HUDEP-2 (cell line): ENCODE measurements at regions not wholly inside any gene's neighbourhood (a gene's known extent, or its start where the extent isn't known, plus 50 kb on each side); places are given as distances from the start of the nearest gene placed in this dataset.

Source experiments
- DNase-seq, 76 experiments: peaks; one replicate each; lab custom pipeline; 2025; ENCODE audit not compliant: unreplicated experiment in 76 of 76; lab: John Stamatoyannopoulos, UW

- DNase-seq, result no peak
Measured at GRCh38 chr3:14590569-14590968, 50.4 kb upstream of the GRIP2 start.

DNA sequence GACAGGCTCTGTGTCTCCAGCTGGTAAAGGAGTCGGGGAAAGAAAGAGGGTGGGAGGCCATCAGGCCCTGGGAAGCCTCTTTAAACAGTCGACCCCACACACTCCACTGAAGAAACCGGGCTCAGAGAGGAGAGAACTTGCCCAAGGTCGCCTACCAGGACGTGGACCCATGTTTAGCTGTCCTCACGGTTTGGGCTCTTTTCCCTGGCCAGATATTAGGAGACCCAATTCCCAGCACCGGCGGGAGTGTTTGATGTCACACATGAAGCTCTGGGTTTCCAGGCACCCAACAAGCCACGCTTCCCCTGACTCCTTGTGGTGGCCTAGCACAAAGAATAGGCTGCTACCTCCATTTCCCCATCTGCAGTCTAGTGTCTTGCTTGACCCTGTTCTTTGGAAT lies 52.2 kb upstream of the GRIP2 start:
- no peak for DNase-seq

GRCh38 chr3:14592836-14593235 lies 52.7 kb upstream of the GRIP2 start:
- no peak for DNase-seq

GRCh38 chr3:14594234-14594633 lies 54.1 kb upstream of the GRIP2 start:
- no peak for DNase-seq

- no peak for DNase-seq
Measured at GRCh38 chr3:14595561-14595960, 55.4 kb upstream of the GRIP2 start.

GRCh38 chr3:14597266-14597665 lies 54.3 kb upstream of the CCDC174 start:
- DNase-seq, result no peak

DNA sequence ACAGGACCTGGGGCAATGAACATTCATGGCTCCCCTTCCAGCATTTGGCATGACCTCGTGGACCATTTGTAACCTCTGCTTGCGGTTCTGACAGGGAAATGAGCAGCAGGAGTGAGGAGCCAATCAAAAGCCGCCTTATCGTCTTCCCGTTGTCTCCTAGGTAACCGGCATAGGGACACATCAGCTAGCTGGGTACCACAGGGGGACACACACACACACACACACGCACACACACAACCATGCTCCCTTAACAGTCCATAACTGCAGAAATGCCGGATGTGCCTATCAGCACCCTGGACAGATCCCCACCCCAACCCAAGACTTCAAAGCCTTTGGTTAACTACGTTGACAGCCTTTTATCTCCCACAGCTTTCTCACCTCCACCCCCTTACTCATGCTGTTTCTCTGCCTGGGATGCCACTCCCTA lies 53.4 kb upstream of the CCDC174 start:
- DNase-seq, result peak in 28 of 76 experiments; percentile 2 to 43 (median 19)

- no peak for DNase-seq
Measured at GRCh38 chr3:14599488-14599887, 52.1 kb upstream of the CCDC174 start.

DNA sequence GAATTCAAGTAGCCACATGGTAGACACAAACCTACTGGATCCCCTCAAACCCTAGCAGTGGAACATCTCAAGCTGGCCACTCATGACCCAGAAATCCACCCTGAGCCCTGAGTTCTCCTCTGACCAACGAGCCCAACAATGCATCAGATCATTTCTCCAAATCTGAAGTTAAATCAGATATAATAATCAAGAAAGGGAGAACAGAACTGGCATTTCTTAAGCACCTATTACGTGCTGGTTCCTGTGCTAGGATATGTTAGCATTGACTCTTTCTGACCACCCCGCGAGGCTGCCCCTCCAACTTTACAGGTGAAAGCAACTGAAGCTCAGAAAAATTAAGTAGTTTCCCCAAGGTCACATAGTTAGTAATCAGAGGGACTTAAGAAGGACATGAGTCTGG lies 51.5 kb upstream of the CCDC174 start:
- no peak for DNase-seq

GRCh38 chr3:14600856-14601610 lies 50.5 kb upstream of the CCDC174 start:
- no peak for DNase-seq

- no peak for DNase-seq
Measured at GRCh38 chr3:14601692-14602005, 49.9 kb upstream of the CCDC174 start.
